K562 (cell line): ENCODE measurements at regions not wholly inside any gene's neighbourhood (a gene's known extent, or its start where the extent isn't known, plus 50 kb on each side); places are given as distances from the start of the nearest gene placed in this dataset.

Source experiments
- ATAC-seq: fragments of 200-7000 bp; cut with Tn5 transposase; 3 replicates; pipeline ENCODE4 v1.9.1; 2020; ENCODE audit warnings: moderate library complexity
- BruUV-seq: library from RNA; stranded (reverse); fragments of 400-500 nt; replicated peaks from 2 replicates; lab custom pipeline; 2021; lab: Mats Ljungman, UMichigan
- CTCF ChIA-PET: fragments of 300-600 bp; formaldehyde crosslinking; extraction: SDS; loops from one replicate; lab custom pipeline; 2021; ENCODE audit warnings: low intra/inter-chr PET ratio; lab: Yijun Ruan, JAX
- POLR2A ChIA-PET: fragments of 300-600, 350-650 bp; sonication (Branson Sonifier 250); formaldehyde crosslinking; extraction: SDS; loops from one replicate; lab custom pipeline; 2021; ENCODE audit warnings: antibody characterized with exemption, inconsistent platforms; lab: Yijun Ruan, JAX
- DNase-seq, 4 experiments: peaks; one replicate each; pipeline versions ENCODE4 v3.0.0 to v3.0.0-alpha.2; 2011 to 2018; ENCODE audit warnings: low spot score in 3 of 4, mixed read lengths in 3 of 4; ENCODE audit errors: extremely low read depth in 1 of 4
- FAIRE-seq: peaks from 2 replicates; lab custom pipeline; 2011; peaks lifted over from hg19 to GRCh38; lab: Jason Lieb, UNC
- H2AFZ ChIP-seq: 2 replicates; pipeline ENCODE4 v1.6.0; 2011; ENCODE audit warnings: low read depth, low read length, control low read depth, inconsistent platforms
- H3K27ac ChIP-seq: fragments of 200-600 bp; 3 replicates; pipeline ENCODE4 v1.8.0; 2011; ENCODE audit warnings: low read depth, mild to moderate bottlenecking, control low read depth, inconsistent platforms, low read length, moderate library complexity, mixed read lengths; ENCODE audit errors: extremely low read depth
- H3K27me3 ChIP-seq, 2 experiments: fragments of 300-600 bp in 1 of 2; 2 replicates in 1 of 2; 3 replicates in 1 of 2; pipeline versions ENCODE4 v1.6.0 to v1.8.0; 2011; ENCODE audit warnings: inconsistent platforms in 2 of 2, low read length in 2 of 2, mild to moderate bottlenecking in 1 of 2, mixed read lengths in 1 of 2, moderate library complexity in 1 of 2; ENCODE audit not compliant: control insufficient read depth in 2 of 2, insufficient read depth in 2 of 2
- H3K36me3 ChIP-seq: fragments of 300-600 bp; 3 replicates; pipeline ENCODE4 v1.8.0; 2011; ENCODE audit warnings: mild to moderate bottlenecking, low read length, inconsistent platforms; ENCODE audit not compliant: control insufficient read depth, insufficient read depth
- H3K4me1 ChIP-seq, 2 experiments: fragments of 200-600 bp in 1 of 2; replicated peaks in 1 of 2; 2 replicates in 1 of 2; 3 replicates in 1 of 2; pipeline versions ENCODE4 v1.5.1 to v1.8.0; 2011; ENCODE audit warnings: inconsistent platforms in 2 of 2, low read length in 2 of 2, mild to moderate bottlenecking in 1 of 2, mixed read lengths in 1 of 2, moderate library complexity in 1 of 2; ENCODE audit not compliant: control insufficient read depth in 2 of 2, insufficient read depth in 2 of 2
- H3K4me2 ChIP-seq: 2 replicates; pipeline ENCODE4 v1.6.1; 2011; ENCODE audit warnings: low read length, control low read depth, inconsistent platforms, mixed read lengths; ENCODE audit not compliant: insufficient read depth
- H3K4me3 ChIP-seq: fragments of 200-600 bp; sonication (generic), shearing (Covaris generic); 2 replicates; pipeline ENCODE4 v1.5.1; 2016; ENCODE audit warnings: control low read depth, inconsistent platforms
- H3K79me2 ChIP-seq: fragments of 200-600 bp; 3 replicates; pipeline ENCODE4 v1.8.0; 2011; ENCODE audit warnings: low read length, inconsistent platforms; ENCODE audit not compliant: control insufficient read depth, insufficient read depth
- H3K9ac ChIP-seq, 2 experiments: 2 replicates each; pipeline versions ENCODE4 v1.6.0 to v1.6.1; 2011; ENCODE audit warnings: low read depth in 2 of 2, low read length in 2 of 2, control low read depth in 1 of 2, inconsistent platforms in 1 of 2, mild to moderate bottlenecking in 1 of 2, mixed read lengths in 1 of 2; ENCODE audit not compliant: insufficient read depth in 1 of 2
- H3K9me1 ChIP-seq: one replicate; pipeline ENCODE4 v1.6.0; 2011; ENCODE audit warnings: inconsistent platforms, mild to moderate bottlenecking, low read length, moderate library complexity; ENCODE audit not compliant: control insufficient read depth, insufficient read depth
- H3K9me3 ChIP-seq: replicated peaks from 2 replicates; pipeline ENCODE4 v1.5.1; 2011; ENCODE audit warnings: low read depth, low read length, inconsistent platforms; ENCODE audit not compliant: control insufficient read depth, insufficient read depth
- H4K20me1 ChIP-seq: replicated peaks from 2 replicates; pipeline ENCODE4 v1.6.1; 2011; ENCODE audit warnings: low read length, inconsistent platforms, mixed read lengths; ENCODE audit not compliant: control insufficient read depth, insufficient read depth
- C11orf30 ChIP-seq: fragments of 450-650 bp; IDR thresholded peaks from 2 replicates; pipeline ENCODE4 v1.6.1; 2016; ENCODE audit warnings: low read depth, mild to moderate bottlenecking
- CC2D1A ChIP-seq: fragments of 450-650 bp; IDR thresholded peaks from 2 replicates; pipeline ENCODE4 v1.6.1; 2017; ENCODE audit warnings: mild to moderate bottlenecking
- CEBPB ChIP-seq: fragments of 450-650 bp; IDR thresholded peaks from 2 replicates; pipeline ENCODE4 v1.6.1; 2016; ENCODE audit warnings: missing genetic modification characterization, missing compliant biosample characterization
- ESRRA ChIP-seq: fragments of 450-650 bp; IDR thresholded peaks from 2 replicates; pipeline ENCODE4 v1.6.1; 2014; ENCODE audit warnings: low read depth, mild to moderate bottlenecking, moderate library complexity, borderline replicate concordance
- FOSL1 ChIP-seq: fragments of 200-800 bp; sonication (Bioruptor generic); conservative IDR thresholded peaks from 2 replicates; pipeline ENCODE4 v1.6.1; 2016; ENCODE audit warnings: missing genetic modification characterization, missing compliant biosample characterization
- MAFF ChIP-seq: IDR thresholded peaks from 2 replicates; pipeline ENCODE4 v1.6.1; 2012; ENCODE audit warnings: low read length, improper control_type of control experiment
- MAFG ChIP-seq: fragments of 450-650 bp; conservative IDR thresholded peaks from 2 replicates; pipeline ENCODE4 v1.6.1; 2016; ENCODE audit warnings: missing genetic modification characterization, missing compliant biosample characterization
- NFE2 ChIP-seq: IDR thresholded peaks from 2 replicates; pipeline ENCODE4 v1.6.1; 2014; ENCODE audit warnings: antibody characterized with exemption, low read depth
- RHOXF2B ChIP-seq: fragments of 250-450 bp; sonication (Bioruptor Pico); conservative IDR thresholded peaks from 2 replicates; pipeline ENCODE4 v1.5.1; 2021
- STAG1 ChIP-seq: sonication (generic); formaldehyde crosslinking; IDR thresholded peaks from 2 replicates; pipeline ENCODE4 v1.5.0; 2020; ENCODE audit warnings: missing genetic modification reagents, borderline replicate concordance
- ZKSCAN8 ChIP-seq: fragments of 200-800 bp; sonication (Bioruptor generic); IDR thresholded peaks from 2 replicates; pipeline ENCODE4 v1.6.1; 2016; ENCODE audit warnings: missing genetic modification characterization, missing compliant biosample characterization
- ZNF23 ChIP-seq: fragments of 250-450 bp; sonication (Bioruptor Pico); IDR thresholded peaks from 2 replicates; pipeline ENCODE4 v1.4.0; 2020; ENCODE audit warnings: mild to moderate bottlenecking
- ZNF316 ChIP-seq: fragments of 450-650 bp; IDR thresholded peaks from 2 replicates; pipeline ENCODE4 v1.6.1; 2016
- ZNF347 ChIP-seq: fragments of 450-650 bp; formaldehyde crosslinking; IDR thresholded peaks from 2 replicates; pipeline ENCODE4 v1.4.0; 2020; ENCODE audit warnings: low read depth, mild to moderate bottlenecking, moderate library complexity
- ZNF561 ChIP-seq: fragments of 450-650 bp; formaldehyde crosslinking; conservative IDR thresholded peaks from 2 replicates; pipeline ENCODE4 v1.4.0; 2020; ENCODE audit warnings: mild to moderate bottlenecking, moderate library complexity
- WGBS: fragments of 100-300 bp; shearing (Covaris generic); methylation state at CpG from one replicate; pipeline ENCODE4 v1.1.6; 2016; ENCODE audit warnings: low coverage, mixed read lengths; ENCODE audit not compliant: insufficient coverage; ENCODE audit errors: missing lambda C conversion rate; 5-methylcytosine and 5-hydroxymethylcytosine counted together
- in situ Hi-C: fragments of 300-500 bp; cut with MboI; formaldehyde crosslinking; loops from 4 replicates; pipeline ENCODE4 v1.15.0; 2018; ENCODE audit warnings: inconsistent platforms, mixed read lengths
- intact Hi-C: fragments of 100-400 bp; cut with micrococcal nuclease; formaldehyde crosslinking; loops from 2 replicates; pipeline ENCODE4 v1.14.2; 2022

DNA sequence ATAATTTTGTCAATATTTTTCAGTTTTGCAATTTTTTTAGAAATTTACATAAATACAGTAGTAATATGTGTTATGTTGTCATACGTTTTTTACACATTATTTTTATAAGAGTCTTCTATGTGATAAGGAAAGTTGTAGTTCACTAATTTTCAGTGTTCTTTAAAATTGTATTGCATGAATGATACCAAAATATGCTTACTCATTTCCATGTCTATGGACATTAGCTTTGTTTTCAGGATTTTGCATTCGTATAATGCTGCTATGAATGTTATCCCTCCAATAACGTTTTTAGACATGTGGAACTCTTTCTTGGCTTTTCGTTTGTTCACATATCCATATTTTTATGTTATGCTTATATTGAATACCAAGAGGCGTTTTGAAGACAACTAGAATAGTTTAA, 260.0 kb downstream of the ARL4A start:
- 28% methylated on average over 5 of the region's 5 CpGs for WGBS
- peak overlapping the region; percentile 57; the same call in 1 of the 2 replicates for H2AFZ ChIP-seq
- DNase-seq (no peak), FAIRE-seq (no peak), ATAC-seq (no peak)
- no peaks in the 10 kb centered on the region for H4K20me1 ChIP-seq
- TF ChIP-seq CC2D1A (no peak), ZNF316 (peak; percentile 69), ZNF561 (no peak), RHOXF2B (CRISPR knock-in tag) (no peak), FOSL1 (tag) (no peak), STAG1 (no peak), NFE2 (peak; percentile 73), MAFF (peak; percentile 9; the same call in 1 of the 2 replicates), MAFG (tag) (peak; percentile 55), CEBPB (tag) (no peak), ZNF23 (CRISPR knock-in tag) (no peak), ESRRA (no peak), C11orf30 (peak; percentile 73), ZKSCAN8 (no peak), ZNF347 (no peak)
- no peaks in the 10 kb centered on the region for H3K27me3 ChIP-seq
- no peaks in the 10 kb centered on the region for H3K9me1 ChIP-seq
- BruUV-seq, result no TSS peak
- H3K9me3 ChIP-seq, result no peaks in the 10 kb centered on the region
- H3K4me1 ChIP-seq, result peaks cover 0 to 10% of the 10 kb centered on the region in 2 experiments; a peak in 3 of 5 replicates
- CTCF ChIA-PET, result no interaction called here
- H3K9ac ChIP-seq, result no peak overlapping the region
- no peaks in the 10 kb centered on the region for H3K79me2 ChIP-seq
- in situ Hi-C loops (no loop called here), intact Hi-C loops (no loop called here)
- H3K4me2 ChIP-seq, result no peak overlapping the region
- H3K27ac ChIP-seq, result no peak overlapping the region
- no peaks in the 10 kb centered on the region for H3K36me3 ChIP-seq
- POLR2A ChIA-PET, result interaction anchor here (1.0 kb wide), 1 partner anchor 50 kb away, joined by 3 read pairs; no protein-coding TSS in a partner anchor
- no peak overlapping the region for H3K4me3 ChIP-seq
